Tibial artery (tissue), 4 donors: ENCODE measurements at regions not wholly inside any gene's neighbourhood (a gene's known extent, or its start where the extent isn't known, plus 50 kb on each side); places are given as distances from the start of the nearest gene placed in this dataset.

Experiments
- DNase-seq, 2 donors: peaks; one replicate each; pipeline ENCODE4 v3.0.0-alpha.2; 2019
- H3K27ac ChIP-seq, 2 donors: fragments of 200-600 bp; sonication (generic) in 1 of 2; 1 replicate in 1 of 2; 2 replicates in 1 of 2; pipeline ENCODE4 v1.5.1; 2018 to 2019; ENCODE audit warnings: mild to moderate bottlenecking in 1 of 2
- H3K27me3 ChIP-seq, 2 donors: fragments of 200-600 bp; sonication (generic) in 1 of 2; one replicate each; pipeline versions ENCODE4 v1.5.1 to v1.6.0; 2016 to 2019
- H3K36me3 ChIP-seq, 3 donors: fragments of 200-600 bp; sonication (generic) in 2 of 3; one replicate each; pipeline ENCODE4 v1.5.1; 2016 to 2019; ENCODE audit warnings: mild to moderate bottlenecking in 2 of 3
- H3K4me1 ChIP-seq, 4 donors: fragments of 200-600 bp; sonication (generic) in 2 of 4; 1 replicate in 3 of 4; 2 replicates in 1 of 4; pipeline ENCODE4 v1.5.1; 2016 to 2019
- H3K4me3 ChIP-seq, 2 donors: fragments of 200-600 bp; sonication (generic) in 1 of 2; 1 replicate in 1 of 2; 2 replicates in 1 of 2; pipeline ENCODE4 v1.5.1; 2018 to 2019; ENCODE audit warnings: mild to moderate bottlenecking in 2 of 2
- H3K9me3 ChIP-seq, 3 donors: fragments of 200-600 bp; sonication (generic) in 1 of 3; one replicate each; pipeline ENCODE4 v1.5.1; 2016 to 2019
- intact Hi-C: fragments of 100-400 bp; cut with DNase I; formaldehyde crosslinking; loops from one replicate; pipeline ENCODE4 v1.15.0; 2023; ENCODE audit warnings: low total_unique reads
- TF ChIP-seq, protein P1 (sequence below), 2 experiments: fragments of 200-600 bp in 1 of 2; fragments of 450-650 bp in 1 of 2; IDR thresholded peaks; one replicate each; pipeline ENCODE4 v1.5.1; 2017 to 2019; ENCODE audit warnings: antibody characterized with exemption in 2 of 2, mild to moderate bottlenecking in 1 of 2, moderate library complexity in 1 of 2

DNA sequence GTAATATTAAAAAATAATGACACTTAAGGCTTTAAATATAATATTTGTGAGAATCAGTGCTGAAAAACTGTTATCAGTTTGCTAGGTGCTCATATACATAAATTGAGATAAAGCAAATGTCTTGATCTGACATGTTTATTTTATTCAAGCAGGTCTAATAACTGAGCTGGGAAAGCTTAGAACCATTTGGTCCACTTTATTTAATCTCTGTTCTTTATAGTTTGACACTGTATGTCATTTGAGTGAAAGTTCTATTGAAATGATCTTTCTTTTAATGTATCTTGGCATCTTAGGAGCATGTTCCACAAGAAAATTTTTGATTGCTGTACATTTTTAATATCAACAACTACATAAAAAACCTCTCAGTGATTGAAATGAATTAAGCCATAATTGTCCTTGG, 772.0 kb upstream of the NRSN1 start:
- no peak for DNase-seq
- intact Hi-C loops, result no loop called here
- Histone ChIP-seq H3K4me3 (no peak overlapping the region), H3K36me3 (no peaks in the 10 kb centered on the region), H3K27me3 (no peaks in the 10 kb centered on the region), H3K27ac (no peak overlapping the region), H3K9me3 (no peaks in the 10 kb centered on the region), H3K4me1 (no peaks in the 10 kb centered on the region)
- TF ChIP-seq, protein P1, sequence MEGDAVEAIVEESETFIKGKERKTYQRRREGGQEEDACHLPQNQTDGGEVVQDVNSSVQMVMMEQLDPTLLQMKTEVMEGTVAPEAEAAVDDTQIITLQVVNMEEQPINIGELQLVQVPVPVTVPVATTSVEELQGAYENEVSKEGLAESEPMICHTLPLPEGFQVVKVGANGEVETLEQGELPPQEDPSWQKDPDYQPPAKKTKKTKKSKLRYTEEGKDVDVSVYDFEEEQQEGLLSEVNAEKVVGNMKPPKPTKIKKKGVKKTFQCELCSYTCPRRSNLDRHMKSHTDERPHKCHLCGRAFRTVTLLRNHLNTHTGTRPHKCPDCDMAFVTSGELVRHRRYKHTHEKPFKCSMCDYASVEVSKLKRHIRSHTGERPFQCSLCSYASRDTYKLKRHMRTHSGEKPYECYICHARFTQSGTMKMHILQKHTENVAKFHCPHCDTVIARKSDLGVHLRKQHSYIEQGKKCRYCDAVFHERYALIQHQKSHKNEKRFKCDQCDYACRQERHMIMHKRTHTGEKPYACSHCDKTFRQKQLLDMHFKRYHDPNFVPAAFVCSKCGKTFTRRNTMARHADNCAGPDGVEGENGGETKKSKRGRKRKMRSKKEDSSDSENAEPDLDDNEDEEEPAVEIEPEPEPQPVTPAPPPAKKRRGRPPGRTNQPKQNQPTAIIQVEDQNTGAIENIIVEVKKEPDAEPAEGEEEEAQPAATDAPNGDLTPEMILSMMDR (IDR thresholded peaks at IDR 0.05), result no peak

DNA sequence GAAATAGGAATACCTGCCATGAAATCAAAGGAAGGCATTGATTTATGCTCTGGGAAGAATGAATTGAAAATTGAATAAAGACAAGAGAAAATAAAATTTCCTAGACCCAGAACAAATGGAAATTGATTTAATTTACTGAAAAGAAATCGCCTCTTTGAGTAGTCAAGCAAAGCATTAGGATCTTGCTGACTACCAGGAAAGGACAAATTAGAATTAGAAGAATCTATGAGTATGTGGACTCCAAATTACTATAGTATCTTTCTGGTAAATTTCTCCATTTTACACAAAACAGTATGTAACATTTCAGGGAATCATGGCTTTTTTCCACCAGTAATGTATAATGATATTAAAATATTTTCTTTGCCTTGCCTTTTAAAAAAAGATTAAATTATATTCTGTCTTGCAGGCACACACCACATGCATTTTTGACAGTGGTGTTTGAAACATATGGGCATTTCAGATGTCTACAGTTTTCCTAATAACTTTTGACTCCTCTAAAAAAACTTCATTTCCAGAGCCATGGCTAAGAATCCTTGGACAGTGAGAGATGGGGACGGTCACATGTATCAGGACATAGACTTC, 768.7 kb upstream of the NRSN1 start:
- no peaks in the 10 kb centered on the region for H3K27me3 ChIP-seq
- DNase-seq, result no peak
- intact Hi-C loops, result no loop called here
- H3K27ac ChIP-seq, result no peak overlapping the region
- no peaks in the 10 kb centered on the region for H3K9me3 ChIP-seq
- H3K4me3 ChIP-seq, result no peak overlapping the region
- H3K4me1 ChIP-seq, result no peaks in the 10 kb centered on the region
- TF ChIP-seq, protein P1 (IDR thresholded peaks at IDR 0.05), result no peak
- no peaks in the 10 kb centered on the region for H3K36me3 ChIP-seq

DNA sequence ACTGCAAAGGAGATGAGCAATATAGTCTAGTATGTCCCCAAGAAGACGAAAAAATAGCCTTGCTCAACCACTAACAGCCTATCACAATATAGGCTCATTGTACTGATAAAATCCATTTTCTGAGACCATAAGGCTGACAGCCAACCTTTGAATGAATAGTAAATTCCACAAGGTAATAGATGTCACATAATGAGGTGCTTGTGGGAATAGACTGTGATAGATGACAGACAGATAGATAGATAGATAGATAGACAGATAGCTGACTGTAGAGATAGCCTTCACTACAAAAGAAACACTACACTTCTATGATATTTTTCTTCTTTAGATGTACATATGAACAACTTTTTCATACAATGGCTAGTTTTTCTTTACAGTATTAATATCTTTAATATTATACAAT, 760.3 kb upstream of the NRSN1 start:
- TF ChIP-seq, protein P1 (IDR thresholded peaks at IDR 0.05), result no peak
- H3K9me3 ChIP-seq, result no peaks in the 10 kb centered on the region
- no peak overlapping the region for H3K27ac ChIP-seq
- no peaks in the 10 kb centered on the region for H3K27me3 ChIP-seq
- intact Hi-C loops, result no loop called here
- H3K4me3 ChIP-seq, result no peak overlapping the region
- H3K4me1 ChIP-seq, result no peaks in the 10 kb centered on the region
- no peaks in the 10 kb centered on the region for H3K36me3 ChIP-seq
- DNase-seq, result no peak

DNA sequence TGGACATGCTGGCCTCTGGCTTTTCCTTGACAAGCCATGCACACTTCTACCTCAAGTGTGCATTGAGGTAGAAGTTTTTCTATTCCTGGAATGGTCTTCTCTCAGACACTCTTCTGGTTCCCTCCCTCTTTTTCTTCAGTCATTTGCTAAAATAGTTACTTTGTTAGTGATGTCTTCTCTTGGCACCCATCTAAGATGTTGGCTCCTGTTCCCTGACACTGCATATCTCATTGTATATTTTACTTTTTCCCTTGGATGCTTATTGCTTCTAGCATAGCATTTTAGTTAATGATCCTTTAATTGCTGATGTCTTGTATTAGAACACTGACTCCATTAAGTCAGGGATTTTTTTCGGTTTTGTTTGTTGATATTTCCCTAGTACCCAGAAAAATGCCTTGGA, 758.7 kb upstream of the NRSN1 start:
- H3K36me3 ChIP-seq, result no peaks in the 10 kb centered on the region
- H3K4me1 ChIP-seq, result no peaks in the 10 kb centered on the region
- no peaks in the 10 kb centered on the region for H3K27me3 ChIP-seq
- no peak for DNase-seq
- H3K27ac ChIP-seq, result no peak overlapping the region
- TF ChIP-seq, protein P1 (IDR thresholded peaks at IDR 0.05), result no peak
- H3K4me3 ChIP-seq, result no peak overlapping the region
- intact Hi-C loops, result no loop called here
- H3K9me3 ChIP-seq, result no peaks in the 10 kb centered on the region

DNA sequence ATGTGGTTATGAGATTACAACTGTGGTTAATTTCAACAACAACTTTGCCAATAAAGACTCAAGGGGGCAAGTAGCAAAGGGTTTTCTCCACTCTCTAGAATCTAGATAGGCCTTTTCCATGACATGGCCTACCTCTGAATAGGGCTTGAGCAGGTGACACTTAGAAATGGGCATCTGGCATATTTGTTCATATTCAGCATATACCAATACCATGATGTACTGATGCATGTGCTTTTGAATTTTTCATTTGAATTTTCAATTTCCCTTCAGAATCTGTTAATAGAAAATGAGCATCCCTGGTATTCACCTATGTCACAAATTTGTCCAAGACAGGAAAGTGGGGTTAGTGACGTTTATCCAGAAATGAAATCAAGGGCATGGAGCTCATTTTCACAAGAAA, 757.5 kb upstream of the NRSN1 start:
- Histone ChIP-seq H3K27me3 (no peaks in the 10 kb centered on the region), H3K36me3 (no peaks in the 10 kb centered on the region), H3K4me3 (no peak overlapping the region), H3K27ac (no peak overlapping the region), H3K4me1 (no peaks in the 10 kb centered on the region), H3K9me3 (no peaks in the 10 kb centered on the region)
- intact Hi-C loops, result no loop called here
- DNase-seq, result no peak
- TF ChIP-seq, protein P1 (IDR thresholded peaks at IDR 0.05), result no peak

DNA sequence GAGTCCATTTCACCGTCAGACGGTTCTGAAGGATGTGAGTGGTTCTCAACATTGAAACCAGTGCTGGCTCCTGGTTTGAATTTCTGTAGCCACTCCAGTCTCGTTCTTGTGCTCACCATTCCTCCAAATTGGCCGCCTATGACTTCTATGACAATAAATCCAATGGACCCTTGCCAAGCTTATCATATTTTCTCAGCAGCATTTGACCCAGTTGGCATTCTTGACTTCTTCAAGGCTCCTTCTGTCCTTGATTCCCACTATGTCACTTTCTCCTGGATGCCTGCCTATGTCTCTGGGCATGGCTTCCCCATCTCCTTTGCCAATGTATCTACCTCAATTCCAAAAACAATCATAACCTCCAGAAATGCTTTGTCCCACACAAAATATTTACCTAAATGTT, 756.0 kb upstream of the NRSN1 start:
- Histone ChIP-seq H3K27ac (no peak overlapping the region), H3K27me3 (no peaks in the 10 kb centered on the region), H3K36me3 (no peaks in the 10 kb centered on the region), H3K9me3 (no peaks in the 10 kb centered on the region), H3K4me3 (no peak overlapping the region), H3K4me1 (no peaks in the 10 kb centered on the region)
- no peak for DNase-seq
- intact Hi-C loops, result no loop called here
- TF ChIP-seq, protein P1 (IDR thresholded peaks at IDR 0.05), result no peak
